ENCODE measurements at regions not wholly inside any gene's neighbourhood (a gene's known extent, or its start where the extent isn't known, plus 50 kb on each side); places are given as distances from the start of the nearest gene placed in this dataset.

DNA sequence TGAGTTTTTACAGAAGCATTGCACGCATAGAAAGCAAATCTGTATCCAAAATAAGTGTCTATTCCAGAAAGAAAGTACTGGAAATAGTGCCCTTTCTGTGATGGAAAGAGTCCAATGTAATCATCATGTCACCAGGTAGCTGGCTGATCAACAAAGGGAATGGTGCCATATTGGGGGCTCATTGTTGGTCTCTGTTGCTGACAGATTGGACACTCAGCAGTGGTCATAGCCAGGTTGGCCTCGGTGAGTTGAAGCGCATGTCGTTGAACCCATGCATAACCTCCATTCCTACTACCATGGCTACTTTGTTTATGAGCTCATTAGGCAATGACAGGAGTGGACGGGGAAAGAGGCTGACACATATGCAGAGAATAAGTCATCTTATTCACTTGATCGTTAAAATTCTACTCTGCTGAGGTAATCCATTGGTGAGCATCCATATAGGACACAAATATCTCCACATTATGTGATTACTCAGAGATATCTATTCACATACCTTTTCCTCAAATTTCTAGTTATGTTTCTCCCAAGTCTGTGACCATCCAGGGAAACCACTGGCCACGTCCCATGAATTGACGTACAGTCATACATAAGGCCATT is 560.5 kb downstream of the HAO1 start:
- Histone ChIP-seq H3K4me3 (ENCODE audit: insufficient read depth, low read length, poor library complexity, severe bottlenecking) (no peak overlapping the region), H3K9me3 (ENCODE audit: insufficient read depth, low read length) (no peaks in the 10 kb centered on the region), H4K20me1 (ENCODE audit: low read depth, low read length) (no peaks in the 10 kb centered on the region), H3K27ac (ENCODE audit: low read depth, low read length) (no peak overlapping the region), H3K36me3 (ENCODE audit: low read length) (no peaks in the 10 kb centered on the region), H3K9ac (ENCODE audit: low read length) (no peak overlapping the region), H2AFZ (ENCODE audit: low read depth, low read length, severe bottlenecking) (no peak overlapping the region), H3F3A (ENCODE audit: insufficient read depth) (no peaks in the 10 kb centered on the region), H3K79me2 (ENCODE audit: insufficient read depth, low read length) (no peaks in the 10 kb centered on the region), H3K27me3 (ENCODE audit: low read length) (no peaks in the 10 kb centered on the region), H3K4me2 (ENCODE audit: low read depth, low read length, poor library complexity, severe bottlenecking) (no peak overlapping the region), H3K9me2 (replicated peaks; ENCODE audit: insufficient read depth, low read length) (no peaks in the 10 kb centered on the region)
- TF ChIP-seq, protein P1, sequence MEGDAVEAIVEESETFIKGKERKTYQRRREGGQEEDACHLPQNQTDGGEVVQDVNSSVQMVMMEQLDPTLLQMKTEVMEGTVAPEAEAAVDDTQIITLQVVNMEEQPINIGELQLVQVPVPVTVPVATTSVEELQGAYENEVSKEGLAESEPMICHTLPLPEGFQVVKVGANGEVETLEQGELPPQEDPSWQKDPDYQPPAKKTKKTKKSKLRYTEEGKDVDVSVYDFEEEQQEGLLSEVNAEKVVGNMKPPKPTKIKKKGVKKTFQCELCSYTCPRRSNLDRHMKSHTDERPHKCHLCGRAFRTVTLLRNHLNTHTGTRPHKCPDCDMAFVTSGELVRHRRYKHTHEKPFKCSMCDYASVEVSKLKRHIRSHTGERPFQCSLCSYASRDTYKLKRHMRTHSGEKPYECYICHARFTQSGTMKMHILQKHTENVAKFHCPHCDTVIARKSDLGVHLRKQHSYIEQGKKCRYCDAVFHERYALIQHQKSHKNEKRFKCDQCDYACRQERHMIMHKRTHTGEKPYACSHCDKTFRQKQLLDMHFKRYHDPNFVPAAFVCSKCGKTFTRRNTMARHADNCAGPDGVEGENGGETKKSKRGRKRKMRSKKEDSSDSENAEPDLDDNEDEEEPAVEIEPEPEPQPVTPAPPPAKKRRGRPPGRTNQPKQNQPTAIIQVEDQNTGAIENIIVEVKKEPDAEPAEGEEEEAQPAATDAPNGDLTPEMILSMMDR (IDR thresholded peaks at IDR 0.05; ENCODE audit: insufficient read depth, low read length, poor library complexity, severe bottlenecking), result no peak
- TF ChIP-seq EZH2phosphoT487 (conservative IDR thresholded peaks at IDR 0.05; ENCODE audit: low read length), result no peak

DNA sequence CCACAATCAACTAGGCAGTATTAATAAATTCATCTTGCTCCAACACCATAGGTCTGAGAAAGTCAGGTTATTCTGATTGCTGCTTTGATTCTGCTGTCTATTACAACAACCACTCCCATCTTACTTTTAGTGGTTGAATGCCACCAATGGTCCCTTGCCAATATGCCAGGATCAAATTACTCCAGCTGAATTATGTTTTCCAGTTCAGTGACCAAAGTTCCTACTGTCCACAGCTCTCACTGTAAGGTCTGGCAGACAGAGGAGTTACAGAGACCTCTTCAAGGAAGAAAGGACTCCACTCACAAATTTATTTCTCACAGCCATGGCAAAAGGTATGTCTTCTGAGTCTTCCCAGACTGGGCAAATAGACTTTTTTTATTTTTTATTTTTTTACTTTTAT is 557.0 kb downstream of the HAO1 start:
- no peak overlapping the region for H3K27ac ChIP-seq (ENCODE audit: low read depth, low read length)

DNA sequence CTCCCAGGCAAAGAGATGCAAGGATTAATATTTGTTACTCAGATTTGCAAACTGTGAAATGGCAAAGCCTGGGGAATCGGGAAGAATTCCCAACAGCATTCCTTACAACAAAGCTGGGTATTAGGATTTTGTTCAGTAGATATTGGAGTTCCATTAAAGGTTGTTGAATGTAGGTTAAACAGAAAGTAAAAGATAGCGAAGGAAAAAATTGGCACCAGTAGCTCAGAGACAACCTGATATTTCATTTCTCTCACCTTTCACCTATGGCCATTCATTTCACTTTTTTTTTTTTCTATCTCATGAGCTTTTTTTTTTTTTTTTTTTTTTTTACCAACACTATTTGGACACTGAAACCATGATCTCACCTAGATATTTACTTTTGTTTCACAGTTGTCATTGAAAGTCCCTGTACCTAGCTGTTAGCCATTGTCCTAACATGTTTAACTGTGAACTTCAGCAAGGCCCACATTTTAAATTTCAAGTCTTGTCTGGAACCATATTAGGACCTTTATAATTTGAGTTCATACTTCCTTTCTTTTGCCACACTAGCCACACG is 552.5 kb downstream of the HAO1 start:
- H3K4me3 ChIP-seq (ENCODE audit: insufficient read depth, low read length, poor library complexity, severe bottlenecking), result no peak overlapping the region
- no peak overlapping the region for H2AFZ ChIP-seq (ENCODE audit: low read depth, low read length, severe bottlenecking)
- no peak for TF ChIP-seq EZH2phosphoT487 (conservative IDR thresholded peaks at IDR 0.05; ENCODE audit: low read length)
- TF ChIP-seq, protein P1 (IDR thresholded peaks at IDR 0.05; ENCODE audit: insufficient read depth, low read length, poor library complexity, severe bottlenecking), result no peak
- H3K9ac ChIP-seq (ENCODE audit: low read length), result no peak overlapping the region
- no peaks in the 10 kb centered on the region for H4K20me1 ChIP-seq (ENCODE audit: low read depth, low read length)
- H3K79me2 ChIP-seq (ENCODE audit: insufficient read depth, low read length), result no peaks in the 10 kb centered on the region
- H3K27me3 ChIP-seq (ENCODE audit: low read length), result no peaks in the 10 kb centered on the region
- H3K9me3 ChIP-seq (ENCODE audit: insufficient read depth, low read length), result no peaks in the 10 kb centered on the region
- H3K4me2 ChIP-seq (ENCODE audit: low read depth, low read length, poor library complexity, severe bottlenecking), result no peak overlapping the region
- no peaks in the 10 kb centered on the region for H3F3A ChIP-seq (ENCODE audit: insufficient read depth)
- no peaks in the 10 kb centered on the region for H3K9me2 ChIP-seq (replicated peaks; ENCODE audit: insufficient read depth, low read length)
- H3K36me3 ChIP-seq (ENCODE audit: low read length), result no peaks in the 10 kb centered on the region
- no peak overlapping the region for H3K27ac ChIP-seq (ENCODE audit: low read depth, low read length)

More for the DNA sequence above, 557.0 kb downstream of the HAO1 start:
- H3K27me3 ChIP-seq (ENCODE audit: low read length), result no peaks in the 10 kb centered on the region
- no peak overlapping the region for H3K9ac ChIP-seq (ENCODE audit: low read length)
- H3F3A ChIP-seq (ENCODE audit: insufficient read depth), result no peaks in the 10 kb centered on the region
- H3K36me3 ChIP-seq (ENCODE audit: low read length), result no peaks in the 10 kb centered on the region
- no peaks in the 10 kb centered on the region for H3K9me2 ChIP-seq (replicated peaks; ENCODE audit: insufficient read depth, low read length)
- no peaks in the 10 kb centered on the region for H4K20me1 ChIP-seq (ENCODE audit: low read depth, low read length)
- TF ChIP-seq, protein P1 (IDR thresholded peaks at IDR 0.05; ENCODE audit: insufficient read depth, low read length, poor library complexity, severe bottlenecking), result no peak
- no peak for TF ChIP-seq EZH2phosphoT487 (conservative IDR thresholded peaks at IDR 0.05; ENCODE audit: low read length)
- no peaks in the 10 kb centered on the region for H3K79me2 ChIP-seq (ENCODE audit: insufficient read depth, low read length)
- H2AFZ ChIP-seq (ENCODE audit: low read depth, low read length, severe bottlenecking), result no peak overlapping the region
- H3K4me2 ChIP-seq (ENCODE audit: low read depth, low read length, poor library complexity, severe bottlenecking), result no peak overlapping the region
- no peaks in the 10 kb centered on the region for H3K9me3 ChIP-seq (ENCODE audit: insufficient read depth, low read length)
- no peak overlapping the region for H3K4me3 ChIP-seq (ENCODE audit: insufficient read depth, low read length, poor library complexity, severe bottlenecking)
